ENCODE measurements at regions not wholly inside any gene's neighbourhood (a gene's known extent, or its start where the extent isn't known, plus 50 kb on each side); places are given as distances from the start of the nearest gene placed in this dataset.
A peak's percentile ranks its signal among the peaks of the same experiment; 100 is the strongest.

GRCh38 chr11:135075740-135076139 is 663.7 kb upstream of the B3GAT1 start:
- DNase-seq (ENCODE audit: low read depth), result no peak

- no peak for DNase-seq (ENCODE audit: low read depth)
These were observed 662.5 kb upstream of the B3GAT1 start for GRCh38 chr11:135074397-135074998.

GRCh38 chr11:135073870-135074269 is 661.8 kb upstream of the B3GAT1 start:
- DNase-seq (ENCODE audit: low read depth), result no peak

- DNase-seq (ENCODE audit: low read depth), result no peak
These were observed 661.3 kb upstream of the B3GAT1 start for GRCh38 chr11:135073381-135073780.

DNA sequence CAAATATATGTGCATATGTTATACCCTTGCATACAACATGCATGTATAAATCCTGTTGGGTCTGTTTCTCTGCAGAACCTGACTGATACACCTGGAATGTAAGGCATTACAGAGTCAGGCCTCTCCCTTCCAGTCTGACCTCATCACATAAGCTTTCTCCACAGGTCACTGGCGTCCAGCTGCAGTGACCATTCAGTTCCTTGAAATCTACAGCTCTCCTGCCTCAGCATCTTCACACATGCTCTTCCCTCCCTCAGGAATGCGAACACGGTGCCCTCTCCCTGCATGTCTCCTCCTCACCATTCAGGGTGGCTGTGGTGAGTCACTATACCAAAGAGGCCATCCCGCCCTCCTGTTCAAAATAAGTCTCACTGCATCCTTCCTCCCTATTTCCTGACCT is 657.8 kb upstream of the B3GAT1 start:
- DNase-seq (ENCODE audit: low read depth), result no peak

GRCh38 chr11:135069063-135069462 is 657.0 kb upstream of the B3GAT1 start:
- DNase-seq (ENCODE audit: low read depth), result no peak

GRCh38 chr11:135062994-135063393 is 651.0 kb upstream of the B3GAT1 start:
- no peak for DNase-seq (ENCODE audit: low read depth)

GRCh38 chr11:135061166-135061565 is 649.1 kb upstream of the B3GAT1 start:
- no peak for DNase-seq (ENCODE audit: low read depth)

- DNase-seq (ENCODE audit: low read depth), result no peak
These were observed 634.9 kb upstream of the B3GAT1 start for GRCh38 chr11:135046986-135047385.

GRCh38 chr11:135046556-135046955 is 634.5 kb upstream of the B3GAT1 start:
- no peak for DNase-seq (ENCODE audit: low read depth)

- DNase-seq (ENCODE audit: low read depth), result no peak
These were observed 631.4 kb upstream of the B3GAT1 start for GRCh38 chr11:135043434-135043833.

DNA sequence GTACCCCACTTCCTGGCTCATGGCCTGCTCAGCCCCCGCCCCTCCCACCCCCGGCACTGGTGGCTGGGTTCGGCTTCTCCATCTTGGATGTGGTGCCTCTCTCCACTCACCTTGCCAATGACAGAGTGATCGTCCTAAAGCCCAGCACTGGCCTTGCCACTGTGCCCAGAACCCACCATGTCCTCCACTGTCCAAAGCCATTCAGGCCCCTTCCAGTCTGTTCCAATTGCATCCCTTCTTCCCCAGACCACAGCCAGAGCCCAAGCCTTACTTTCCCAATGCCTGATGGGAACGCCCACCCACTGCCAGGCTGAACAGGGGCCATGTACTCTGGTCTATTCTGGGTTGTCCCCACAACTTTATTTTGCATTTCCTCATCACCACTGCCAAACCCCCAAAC is 625.8 kb upstream of the B3GAT1 start:
- DNase-seq (ENCODE audit: low read depth), result no peak

DNA sequence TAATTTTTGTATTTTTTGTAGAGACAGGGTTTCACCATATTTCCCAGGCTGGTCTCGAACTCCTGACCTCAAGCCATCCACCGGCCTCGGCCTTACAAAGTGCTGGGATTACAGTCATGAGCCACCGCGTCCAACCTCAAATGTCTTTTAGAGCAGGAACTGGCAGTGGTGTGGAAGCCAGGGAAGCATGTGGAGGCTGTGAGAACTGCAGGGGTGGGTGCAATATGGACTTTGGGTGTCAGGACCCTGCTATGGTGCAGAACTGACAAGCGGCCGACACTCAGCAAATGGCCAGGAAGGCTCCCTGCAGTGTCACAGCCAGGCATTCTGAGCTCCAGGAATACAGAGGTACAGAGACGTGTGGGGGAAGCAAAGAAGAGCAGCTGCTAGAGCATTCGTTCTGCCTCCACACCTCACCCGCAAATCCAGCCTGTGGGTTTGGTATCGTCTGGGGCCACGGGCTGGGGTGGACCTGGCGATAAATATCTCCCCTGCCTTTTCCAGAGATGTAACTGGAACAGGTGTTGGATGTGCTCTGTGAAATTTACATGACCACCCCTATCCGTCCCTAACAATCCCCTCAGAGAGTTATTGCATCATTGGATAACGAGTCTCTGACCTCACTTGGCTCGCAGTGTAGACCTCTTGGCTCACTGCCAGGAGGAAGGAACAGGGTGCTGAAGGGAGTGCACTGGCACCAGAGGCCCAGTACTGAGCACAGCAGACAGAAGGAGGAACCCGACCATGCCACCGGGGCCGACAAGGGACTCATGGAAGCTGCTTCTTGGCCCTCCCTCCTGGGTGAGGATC is 624.7 kb upstream of the B3GAT1 start:
- DNase-seq (ENCODE audit: low read depth), result no peak

DNA sequence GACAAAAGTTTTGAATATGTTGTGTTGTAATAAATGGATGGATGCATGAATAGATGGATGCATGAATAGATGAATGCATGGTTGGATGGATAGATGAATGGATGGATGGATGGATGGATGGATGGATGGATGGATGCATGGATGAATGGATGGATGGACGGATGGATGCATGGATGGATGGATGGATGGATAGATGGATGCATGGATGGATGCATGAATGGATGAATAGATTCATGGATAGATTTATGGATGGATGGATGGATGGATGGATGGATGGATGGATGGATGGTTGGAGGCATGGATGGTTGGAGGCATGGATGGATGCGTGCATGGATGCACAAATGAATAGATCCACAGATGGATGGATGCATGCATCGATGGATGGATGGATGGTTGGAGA is 623.2 kb upstream of the B3GAT1 start:
- no peak for DNase-seq (ENCODE audit: low read depth)

- no peak for DNase-seq (ENCODE audit: low read depth)
These were observed 621.5 kb upstream of the B3GAT1 start for GRCh38 chr11:135033540-135033939.

DNA sequence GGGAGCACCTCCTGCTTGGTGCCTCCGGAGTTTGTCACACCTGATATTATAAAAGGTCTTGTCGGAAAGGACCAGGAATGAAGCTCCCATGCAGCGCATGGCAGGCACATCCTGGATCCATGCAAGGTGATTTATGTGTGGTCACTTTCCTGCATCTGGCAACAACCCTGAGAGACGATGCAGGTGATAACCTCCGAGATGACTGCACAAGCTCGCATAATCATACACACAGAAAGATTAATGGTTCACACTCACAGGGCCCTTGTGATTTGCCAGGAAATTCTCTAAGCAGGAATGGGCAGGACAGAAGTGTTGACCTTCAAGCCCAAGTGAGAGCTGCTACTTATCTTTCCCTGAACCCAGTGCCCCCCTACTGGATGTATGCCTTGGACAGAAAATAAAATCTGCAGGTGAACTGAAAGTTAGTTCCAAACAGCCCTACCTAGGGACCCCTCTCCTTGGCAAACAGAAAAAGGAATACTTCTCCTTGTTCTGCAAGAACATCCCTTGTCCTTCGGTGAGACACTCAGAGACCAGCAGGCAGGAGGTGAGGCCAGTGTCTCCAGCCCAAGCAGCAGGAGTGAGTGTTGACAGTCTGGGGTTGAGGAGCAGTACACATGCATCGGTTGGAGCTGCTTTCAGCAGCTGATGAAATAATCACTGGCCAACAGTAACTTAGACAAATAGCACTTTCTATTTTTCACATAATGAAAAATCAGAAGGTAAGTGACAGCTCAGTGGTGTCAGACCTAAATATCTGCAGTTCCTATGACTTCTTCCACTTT is 619.4 kb upstream of the B3GAT1 start:
- DNase-seq (ENCODE audit: low read depth), result no peak

GRCh38 chr11:135027461-135027860 is 615.4 kb upstream of the B3GAT1 start:
- DNase-seq (ENCODE audit: low read depth), result peak; percentile 40

DNA sequence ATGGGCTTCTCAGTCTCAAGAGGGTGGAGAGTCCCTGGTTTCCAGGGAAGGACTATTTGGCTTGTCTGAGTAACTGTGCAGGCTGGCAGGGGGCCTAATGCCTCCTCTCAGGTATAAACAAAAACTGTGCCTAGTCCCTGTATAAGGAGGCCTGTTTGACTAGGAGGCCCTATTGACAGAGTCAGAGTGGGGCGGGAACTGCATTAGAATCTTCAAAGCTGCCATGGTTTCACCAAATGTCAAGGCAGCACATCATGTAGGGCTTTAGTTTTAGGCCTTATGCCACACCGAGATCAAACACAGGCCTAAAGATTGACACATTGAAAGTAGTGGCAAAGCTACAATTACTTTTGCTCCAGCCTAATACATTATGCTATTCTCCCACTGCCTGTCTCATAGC is 611.5 kb upstream of the B3GAT1 start:
- DNase-seq (ENCODE audit: low read depth), result no peak

- DNase-seq (ENCODE audit: low read depth), result no peak
These were observed 610.4 kb upstream of the B3GAT1 start for GRCh38 chr11:135022454-135022853.

DNA sequence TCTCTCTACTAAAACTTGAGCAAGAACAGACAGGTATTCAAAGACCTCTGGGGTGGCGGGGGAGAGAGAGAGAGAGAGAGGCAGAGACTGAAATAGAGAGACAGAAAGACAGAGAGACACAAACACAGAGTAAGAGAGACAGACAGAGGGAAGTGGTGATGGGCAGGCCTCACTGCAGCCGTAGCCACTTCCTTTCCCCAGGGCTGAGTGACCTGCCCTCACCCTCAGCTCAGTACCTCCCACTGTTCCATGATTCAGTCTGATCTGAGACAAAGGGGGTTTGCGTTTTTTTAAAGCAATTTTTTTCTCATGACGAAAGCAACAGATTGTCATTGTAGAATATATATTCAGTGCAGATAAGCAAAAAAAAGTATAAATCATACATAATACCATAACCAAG is 607.9 kb upstream of the B3GAT1 start:
- no peak for DNase-seq (ENCODE audit: low read depth)

GRCh38 chr11:135019343-135019871 is 607.4 kb upstream of the B3GAT1 start:
- DNase-seq (ENCODE audit: low read depth), result no peak

DNA sequence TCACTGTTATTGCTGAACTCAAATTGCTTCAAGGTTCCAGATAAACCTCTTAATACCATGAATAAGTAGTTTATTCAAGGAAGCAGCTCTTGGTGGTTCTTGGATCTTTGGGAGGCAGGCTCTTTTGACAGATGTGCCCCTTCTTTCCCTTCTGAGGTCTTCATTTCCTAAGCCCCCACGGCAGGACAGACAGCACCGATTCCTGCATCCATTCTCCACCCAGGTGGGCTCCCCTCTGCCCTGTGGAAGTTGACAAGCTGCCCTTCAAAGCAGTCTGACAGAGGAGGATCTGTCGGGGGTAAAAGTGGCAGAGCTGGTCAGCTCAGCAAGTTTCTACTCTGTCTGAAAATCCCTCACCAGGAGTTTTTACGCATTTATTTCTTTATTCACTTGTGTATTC is 605.3 kb upstream of the B3GAT1 start:
- no peak for DNase-seq (ENCODE audit: low read depth)

DNA sequence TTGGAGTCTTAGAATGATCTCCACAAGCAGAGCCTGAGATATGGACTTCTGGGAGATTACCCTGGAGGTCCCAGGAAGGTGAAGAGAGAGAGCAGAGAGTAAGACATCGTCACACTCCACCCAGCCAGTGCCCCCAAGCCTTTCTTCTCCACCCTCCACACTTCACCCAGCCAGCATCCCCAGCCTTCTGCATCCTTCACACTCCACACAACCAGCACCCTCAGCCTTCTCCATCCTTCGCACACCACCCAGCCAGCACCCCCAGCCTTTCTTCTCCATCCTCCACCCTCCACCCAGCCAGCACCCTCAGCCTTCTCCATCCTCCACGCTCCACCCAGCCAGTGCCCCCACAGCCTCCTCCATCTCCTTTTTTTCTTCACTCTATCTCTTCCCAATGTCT is 603.9 kb upstream of the B3GAT1 start:
- DNase-seq (ENCODE audit: low read depth), result no peak

All from forelimb muscle (tissue), 1 donor.